ENCODE measurements at regions not wholly inside any gene's neighbourhood (a gene's known extent, or its start where the extent isn't known, plus 50 kb on each side); places are given as distances from the start of the nearest gene placed in this dataset.
"Not testable (repeated sequence)": the region's sequence is repeated elsewhere in the genome, so short reads cannot be mapped to it uniquely, and the experiment has no call there.

DNA sequence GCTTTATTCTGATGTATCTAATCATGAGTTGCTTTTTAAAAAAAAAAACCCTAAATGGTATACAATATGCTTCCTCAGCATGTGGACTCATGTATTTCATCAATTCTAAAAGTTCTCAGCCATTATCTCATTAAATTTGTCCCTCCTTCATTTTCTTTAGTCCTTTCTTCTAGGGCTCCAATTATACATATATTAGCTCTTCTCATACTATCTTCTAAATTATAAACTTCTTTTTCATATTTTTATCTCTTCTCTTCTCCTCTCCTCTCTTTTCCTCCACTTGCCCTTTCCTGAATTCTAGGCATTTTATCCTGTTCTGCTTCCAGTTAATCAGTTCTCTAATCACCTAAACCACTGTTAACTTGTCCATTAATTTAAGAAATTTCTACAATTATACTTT is 55.0 kb upstream of the IL33 start:
- no peak for DNase-seq

DNA sequence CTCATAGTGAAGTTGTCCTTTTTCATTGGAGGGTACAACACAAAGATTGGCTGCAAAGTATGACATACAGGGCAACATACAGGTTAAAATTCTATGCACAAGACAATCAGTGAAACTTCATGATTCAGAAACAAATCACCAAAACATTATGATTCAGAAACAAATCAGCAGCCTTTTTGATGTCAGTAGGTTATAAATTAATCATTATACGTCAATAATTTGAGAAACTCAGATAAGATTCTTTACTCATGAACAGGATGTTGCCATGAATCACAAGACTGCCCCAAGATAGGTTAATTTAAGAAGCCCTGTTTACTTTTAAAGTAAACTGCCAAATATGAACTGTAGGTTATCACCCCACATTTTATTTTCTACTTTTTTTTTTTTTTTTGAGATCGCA is 62.2 kb upstream of the IL33 start:
- DNase-seq: no peak

DNA sequence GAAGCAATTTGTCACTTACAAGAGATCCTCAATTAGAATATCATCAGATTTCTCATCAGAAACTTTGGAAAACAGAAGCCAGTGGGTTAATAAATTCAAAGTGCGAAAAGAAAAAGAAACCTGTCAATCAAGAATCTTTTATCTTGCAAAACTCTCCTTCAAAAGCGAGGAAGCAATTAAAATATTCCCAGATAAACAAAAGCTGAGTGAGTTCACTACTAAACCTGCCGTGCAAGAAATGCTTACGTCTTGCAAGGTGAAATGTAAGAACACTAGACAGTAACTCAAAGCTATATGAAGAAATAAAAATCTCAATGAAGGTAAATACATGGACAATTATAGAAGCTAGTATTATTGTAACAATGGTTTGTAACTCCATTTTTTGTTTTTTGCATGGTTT is 62.8 kb upstream of the IL33 start:
- no peak for DNase-seq

DNA sequence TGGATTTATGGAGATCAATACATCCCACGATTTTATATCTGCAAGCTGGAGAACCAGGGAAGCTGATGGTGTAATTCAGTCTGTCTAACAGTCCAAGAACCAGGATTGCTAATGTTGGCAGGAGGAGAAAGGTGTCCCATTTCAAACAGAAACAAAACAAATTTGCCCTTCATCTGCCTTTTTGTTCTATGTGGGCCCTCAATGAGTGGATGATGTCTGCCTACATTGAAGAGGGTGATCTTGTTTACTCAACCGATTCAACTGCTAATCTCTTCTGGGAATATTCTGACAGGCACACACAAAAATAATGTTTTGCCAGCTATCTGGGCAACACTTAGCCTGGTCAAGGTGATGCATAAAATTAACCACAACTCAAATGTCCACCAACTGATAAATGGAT is 65.1 kb upstream of the IL33 start:
- DNase-seq: no peak

DNA sequence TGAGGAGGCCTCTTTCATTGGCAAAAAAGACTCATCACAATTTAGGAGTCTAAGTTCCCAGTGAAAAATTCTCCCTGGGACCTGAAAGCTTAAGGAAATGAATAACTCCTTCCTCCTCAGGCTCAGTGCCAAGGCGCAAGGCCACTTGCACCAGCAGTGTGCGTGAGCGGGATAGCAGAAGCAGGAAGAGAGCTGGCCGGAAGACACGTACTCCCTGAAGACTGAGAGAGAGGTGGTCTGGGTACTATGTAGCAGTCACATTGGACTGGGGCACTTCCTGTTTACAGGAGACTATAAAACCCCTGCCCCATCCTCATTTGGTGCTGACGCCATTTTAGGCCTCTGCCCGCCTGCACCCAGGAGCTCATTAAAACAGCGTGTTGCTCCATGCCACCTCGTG is 66.3 kb upstream of the IL33 start:
- DNase-seq: no peak

GRCh38 chr9:6147846-6148245 is 67.8 kb upstream of the IL33 start:
- no peak for DNase-seq

GRCh38 chr9:6144947-6145346 is 70.7 kb upstream of the IL33 start:
- DNase-seq: no peak

GRCh38 chr9:6142799-6143454 is 72.7 kb upstream of the IL33 start:
- no peak for DNase-seq

DNA sequence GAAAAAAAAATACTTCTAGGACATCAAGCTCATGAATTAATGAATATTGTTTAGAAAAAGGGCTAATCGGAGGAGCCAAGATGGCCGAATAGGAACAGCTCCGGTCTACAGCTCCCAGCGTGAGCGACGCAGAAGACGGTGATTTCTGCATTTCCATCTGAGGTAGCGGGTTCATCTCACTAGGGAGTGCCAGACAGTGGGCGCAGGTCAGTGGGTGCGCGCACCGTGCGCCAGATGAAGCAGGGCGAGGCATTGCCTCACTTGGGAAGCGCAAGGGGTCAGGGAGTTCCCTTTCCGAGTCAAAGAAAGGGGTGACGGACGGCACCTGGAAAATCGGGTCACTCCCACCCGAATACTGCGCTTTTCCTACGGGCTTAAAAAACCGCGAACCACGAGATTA is 79.8 kb upstream of the IL33 start:
- not testable (repeated sequence) for DNase-seq

- DNase-seq: no peak
Measured at GRCh38 chr9:6134661-6135180, 80.9 kb upstream of the IL33 start.

- DNase-seq: no peak
Measured at GRCh38 chr9:6133346-6134063, 82.1 kb upstream of the IL33 start.

DNA sequence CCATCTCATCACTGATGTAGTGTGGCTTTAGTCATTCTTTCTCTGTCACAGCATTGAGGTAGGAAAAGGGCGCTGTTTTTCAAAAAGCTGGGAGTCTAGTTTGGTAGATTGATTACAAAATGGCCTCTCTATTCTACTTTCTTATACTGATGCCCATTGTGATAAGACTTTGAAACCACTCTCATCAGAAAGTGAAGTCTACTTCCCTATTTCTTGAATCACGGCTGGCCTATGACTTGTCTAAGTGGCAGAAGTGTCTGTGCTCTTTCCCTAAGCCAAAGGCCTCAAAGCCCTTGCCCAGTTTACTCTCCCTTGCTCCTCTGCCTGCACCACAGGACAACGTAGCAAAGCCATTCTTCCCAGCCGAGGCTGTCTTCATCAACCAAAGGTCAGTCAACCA is 83.0 kb upstream of the IL33 start:
- no peak for DNase-seq

DNA sequence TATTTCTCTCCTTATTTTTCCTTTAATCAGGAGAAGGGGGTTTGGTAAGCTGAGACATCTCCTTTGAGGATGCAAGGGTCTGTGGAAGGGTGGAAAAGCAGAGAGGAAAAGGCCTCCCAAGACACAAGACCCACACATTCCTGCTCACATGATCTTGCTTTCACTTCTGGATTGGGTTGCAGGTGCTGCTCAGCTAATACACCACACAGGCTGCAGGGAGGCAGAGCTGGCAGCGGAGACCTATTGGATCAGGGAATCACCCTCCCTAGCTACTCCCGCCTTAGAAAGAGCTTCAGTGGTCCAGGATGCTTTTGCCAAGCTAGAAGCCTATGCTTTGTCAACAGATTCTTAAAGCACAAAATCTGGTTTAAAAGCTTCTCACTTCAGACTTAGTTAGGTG is 87.6 kb upstream of the IL33 start:
- no peak for DNase-seq

DNA sequence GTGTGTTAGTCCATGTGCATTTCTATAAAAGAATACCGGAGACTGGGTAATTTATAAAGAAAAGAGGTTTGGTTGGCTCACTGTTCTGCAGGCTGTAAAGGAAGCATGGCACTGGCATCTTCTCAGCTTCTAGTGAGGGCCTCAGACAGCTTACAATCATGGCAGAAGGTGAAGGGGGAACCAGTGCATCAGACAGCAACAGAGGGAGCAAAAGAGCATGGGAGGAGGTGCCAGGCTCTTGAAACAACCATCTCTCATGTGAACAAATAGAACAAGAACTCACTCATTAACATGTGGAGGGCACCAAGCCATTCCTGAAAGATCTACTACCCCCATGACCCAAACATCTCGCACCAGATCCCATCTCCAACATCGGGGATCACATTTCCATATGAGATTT is 89.2 kb upstream of the IL33 start:
- DNase-seq: no peak

- DNase-seq: no peak
Measured at GRCh38 chr9:6123416-6123815, 92.2 kb upstream of the IL33 start.

GRCh38 chr9:6121707-6122106 is 93.9 kb upstream of the IL33 start:
- no peak for DNase-seq

GRCh38 chr9:6114424-6114823 is 99.0 kb upstream of the RANBP6 start:
- DNase-seq: no peak

- no peak for DNase-seq
Measured at GRCh38 chr9:6113819-6114218, 98.4 kb upstream of the RANBP6 start.

- no peak for DNase-seq
Measured at GRCh38 chr9:6113312-6113711, 97.9 kb upstream of the RANBP6 start.

- no peak for DNase-seq
Measured at GRCh38 chr9:6109986-6110385, 94.6 kb upstream of the RANBP6 start.

DNA sequence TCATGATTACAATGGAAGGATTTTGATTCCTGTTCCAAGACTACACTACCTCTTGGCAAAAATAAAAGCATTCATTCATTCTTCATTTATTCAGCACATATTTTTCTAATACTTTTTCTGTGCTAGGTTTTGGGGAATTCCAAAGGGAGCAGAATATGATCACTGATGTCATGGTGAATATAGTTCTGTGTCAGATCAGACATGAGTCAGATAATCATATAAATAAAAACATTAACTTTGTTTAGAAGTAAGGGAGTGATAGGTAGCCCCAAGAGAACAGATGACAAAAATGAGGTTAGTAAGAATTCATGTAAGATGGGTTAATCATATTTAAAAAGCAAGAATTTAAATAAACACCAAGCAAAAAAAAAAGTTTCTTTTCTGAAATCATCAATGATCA is 94.1 kb upstream of the RANBP6 start:
- no peak for DNase-seq

GRCh38 chr9:6106711-6107339 is 91.4 kb upstream of the RANBP6 start:
- no peak for DNase-seq

DNA sequence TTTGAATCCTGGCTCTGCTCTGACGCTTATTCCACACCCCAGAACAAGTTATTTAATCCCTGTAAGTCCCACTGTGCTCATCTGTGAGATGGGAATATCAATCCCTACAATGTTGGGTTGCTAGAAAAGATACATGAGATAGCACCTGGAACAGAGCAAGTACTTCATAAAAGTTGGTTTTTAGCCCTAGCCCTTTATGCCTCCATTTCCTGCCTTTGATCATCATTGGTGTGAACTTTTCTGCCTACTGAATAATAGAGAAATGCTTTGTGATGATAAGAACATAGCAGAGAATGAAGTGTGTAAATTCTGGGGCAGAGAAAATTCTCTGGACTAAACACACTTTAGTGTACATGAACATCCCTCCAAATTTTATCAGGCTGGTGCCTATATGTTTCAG is 90.3 kb upstream of the RANBP6 start:
- DNase-seq: no peak

DNA sequence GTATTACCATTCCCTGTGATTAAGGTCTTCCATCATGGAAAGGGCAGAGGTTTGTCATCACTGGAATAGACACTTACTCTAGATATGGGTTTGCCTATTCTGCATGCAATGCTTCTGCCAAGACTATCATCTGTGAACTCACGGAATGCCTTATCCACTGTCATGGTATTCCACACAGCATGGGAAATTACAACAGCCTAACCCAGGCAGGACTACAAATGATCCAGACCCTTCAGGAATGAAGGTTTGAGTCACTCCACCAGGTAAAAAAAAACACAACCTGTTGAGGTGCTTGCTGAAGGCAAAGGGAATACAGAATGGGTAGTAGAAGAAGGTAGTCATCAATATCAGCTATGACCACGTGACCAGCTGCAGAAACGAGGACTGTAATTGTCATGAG is 89.0 kb upstream of the RANBP6 start:
- not testable (repeated sequence) for DNase-seq

Data from activated T-cell treated with anti-CD3 and anti-CD28 coated beads, Interleukin-2, amount 50 U/mL, for 1 hour (primary cell).